Fibroblast of mammary gland (primary cell): ENCODE measurements at regions not wholly inside any gene's neighbourhood (a gene's known extent, or its start where the extent isn't known, plus 50 kb on each side); places are given as distances from the start of the nearest gene placed in this dataset.
"Not testable (repeated sequence)": the region's sequence is repeated elsewhere in the genome, so short reads cannot be mapped to it uniquely, and the experiment has no call there.

Experiments
- DNase-seq: peaks from one replicate; pipeline ENCODE4 v3.0.0-alpha.2; 2010; ENCODE audit warnings: low read depth
- H3K4me3 ChIP-seq: 2 replicates; pipeline ENCODE4 v1.5.1; 2011; ENCODE audit warnings: low read depth, mild to moderate bottlenecking, low read length, moderate library complexity; ENCODE audit not compliant: control insufficient read depth
- TF ChIP-seq, protein P1 (sequence below): conservative IDR thresholded peaks from 2 replicates; pipeline ENCODE4 v1.5.1; 2011; ENCODE audit warnings: low read depth, low read length, inconsistent platforms; ENCODE audit not compliant: control insufficient read depth, insufficient read depth

DNA sequence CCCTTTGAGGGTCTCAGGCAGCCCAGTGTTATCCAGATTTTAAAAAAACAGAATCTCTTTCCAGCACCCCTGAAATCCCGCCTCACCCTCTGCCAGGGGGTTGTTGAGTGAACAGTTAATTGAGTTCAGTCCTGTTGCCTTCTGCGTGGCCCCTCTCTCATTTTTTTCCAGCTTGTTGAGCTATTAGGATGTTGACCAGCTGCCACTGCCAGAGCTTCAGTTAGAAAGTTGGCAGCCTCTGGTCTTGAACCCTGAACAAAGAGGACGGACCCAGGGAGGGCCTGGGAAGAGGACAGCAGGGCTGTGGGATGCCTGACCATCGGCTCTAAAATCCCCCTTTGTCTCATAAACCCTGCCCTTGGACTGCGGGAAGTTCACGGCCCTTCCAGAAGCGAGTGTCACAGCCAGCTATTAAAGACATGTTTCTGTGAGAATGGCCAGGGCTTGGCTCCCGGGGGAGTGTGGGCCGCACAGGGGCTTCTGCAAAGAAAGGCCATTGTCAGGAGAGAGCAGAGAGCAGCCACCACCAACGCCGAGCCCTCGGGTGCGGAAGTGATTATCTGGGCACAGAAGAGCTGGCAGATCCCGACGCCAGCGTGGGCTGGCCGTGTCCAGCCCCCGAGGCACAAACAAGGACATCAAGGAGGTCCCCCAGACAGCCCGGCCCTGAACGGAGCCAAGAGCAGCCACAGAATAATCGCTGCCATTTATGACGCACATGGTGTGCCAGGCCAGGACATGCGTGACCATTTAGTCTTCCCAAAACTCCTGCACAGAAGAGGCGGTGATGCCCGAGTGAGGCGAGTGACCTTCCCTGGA is 189.0 kb downstream of the ANKRD60 start:
- H3K4me3 ChIP-seq = no peak overlapping the region
- TF ChIP-seq, protein P1, sequence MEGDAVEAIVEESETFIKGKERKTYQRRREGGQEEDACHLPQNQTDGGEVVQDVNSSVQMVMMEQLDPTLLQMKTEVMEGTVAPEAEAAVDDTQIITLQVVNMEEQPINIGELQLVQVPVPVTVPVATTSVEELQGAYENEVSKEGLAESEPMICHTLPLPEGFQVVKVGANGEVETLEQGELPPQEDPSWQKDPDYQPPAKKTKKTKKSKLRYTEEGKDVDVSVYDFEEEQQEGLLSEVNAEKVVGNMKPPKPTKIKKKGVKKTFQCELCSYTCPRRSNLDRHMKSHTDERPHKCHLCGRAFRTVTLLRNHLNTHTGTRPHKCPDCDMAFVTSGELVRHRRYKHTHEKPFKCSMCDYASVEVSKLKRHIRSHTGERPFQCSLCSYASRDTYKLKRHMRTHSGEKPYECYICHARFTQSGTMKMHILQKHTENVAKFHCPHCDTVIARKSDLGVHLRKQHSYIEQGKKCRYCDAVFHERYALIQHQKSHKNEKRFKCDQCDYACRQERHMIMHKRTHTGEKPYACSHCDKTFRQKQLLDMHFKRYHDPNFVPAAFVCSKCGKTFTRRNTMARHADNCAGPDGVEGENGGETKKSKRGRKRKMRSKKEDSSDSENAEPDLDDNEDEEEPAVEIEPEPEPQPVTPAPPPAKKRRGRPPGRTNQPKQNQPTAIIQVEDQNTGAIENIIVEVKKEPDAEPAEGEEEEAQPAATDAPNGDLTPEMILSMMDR = no peak
- DNase-seq = no peak

DNA sequence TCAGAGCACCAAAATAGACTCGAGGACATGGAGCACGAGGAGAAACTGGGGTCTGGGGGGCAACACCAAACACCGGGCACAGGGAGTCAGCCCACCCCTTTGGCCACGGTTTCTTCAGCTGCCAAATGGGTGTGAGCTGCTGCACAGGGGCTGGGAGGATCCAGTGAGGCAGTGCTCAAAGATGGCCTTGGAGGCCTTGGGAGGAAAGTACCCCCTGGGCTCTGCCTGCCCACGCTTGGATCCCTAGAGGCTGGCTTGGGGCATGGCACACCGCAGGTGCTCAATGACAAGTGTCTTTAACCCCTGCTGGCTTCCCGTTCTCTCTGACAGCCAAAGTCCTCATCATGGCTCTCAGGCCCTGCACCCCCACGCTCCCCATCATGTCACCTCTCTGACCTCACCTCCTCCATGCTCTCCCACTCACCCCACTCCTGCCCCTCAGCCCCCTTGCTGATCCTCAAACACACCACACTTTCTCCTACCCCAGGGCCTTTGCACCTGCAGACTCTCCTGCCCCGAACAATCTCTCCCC is 190.3 kb downstream of the ANKRD60 start:
- DNase-seq = no peak
- H3K4me3 ChIP-seq = no peak overlapping the region
- TF ChIP-seq, protein P1 = no peak

DNA sequence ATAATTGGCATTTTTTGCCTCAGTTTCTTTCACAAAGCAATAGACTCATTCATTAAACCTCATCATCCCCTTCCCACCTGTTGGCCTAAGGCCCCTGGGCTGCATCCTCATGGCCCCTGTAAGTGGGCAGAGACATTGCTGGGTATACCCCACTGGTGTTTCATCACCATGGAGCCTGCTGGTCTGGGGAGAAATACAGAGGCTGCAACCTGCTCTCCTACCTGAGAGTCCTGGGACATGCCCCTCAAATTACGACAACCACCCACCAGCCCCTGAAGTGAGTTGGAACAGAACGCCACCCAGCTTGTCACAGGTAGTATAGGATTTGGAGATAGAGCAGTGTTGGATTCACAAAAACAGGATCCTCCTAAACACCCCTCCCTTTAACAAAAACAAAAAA is 190.8 kb downstream of the ANKRD60 start:
- TF ChIP-seq, protein P1 = no peak

DNA sequence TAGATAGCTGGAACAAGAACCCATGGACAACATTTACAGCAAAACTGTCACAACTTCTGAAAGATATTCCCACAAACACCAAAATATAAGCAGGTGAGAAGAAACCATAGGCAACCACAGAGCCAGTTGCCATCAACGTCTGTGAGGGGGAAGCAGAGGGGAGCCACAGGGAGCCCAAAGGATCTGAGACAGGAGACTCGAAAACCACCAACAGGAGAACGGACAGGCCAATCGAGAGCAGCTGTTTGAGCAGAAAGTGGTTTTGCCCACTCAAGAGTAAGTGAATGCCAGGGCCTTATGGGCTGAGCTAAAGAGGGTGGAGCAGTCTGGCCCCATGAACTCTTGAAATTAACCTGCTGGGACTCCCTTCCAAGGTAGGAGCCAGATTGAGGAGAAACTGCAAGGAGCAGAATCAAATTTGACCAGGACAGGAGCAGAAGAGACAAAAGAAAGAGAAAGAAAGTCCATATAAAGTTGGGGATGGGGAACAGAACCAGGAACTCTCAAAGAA is 195.4 kb downstream of the ANKRD60 start:
- DNase-seq = no peak

More for the DNA sequence above, 190.8 kb downstream of the ANKRD60 start:
- DNase-seq = no peak
- H3K4me3 ChIP-seq = no peak overlapping the region

DNA sequence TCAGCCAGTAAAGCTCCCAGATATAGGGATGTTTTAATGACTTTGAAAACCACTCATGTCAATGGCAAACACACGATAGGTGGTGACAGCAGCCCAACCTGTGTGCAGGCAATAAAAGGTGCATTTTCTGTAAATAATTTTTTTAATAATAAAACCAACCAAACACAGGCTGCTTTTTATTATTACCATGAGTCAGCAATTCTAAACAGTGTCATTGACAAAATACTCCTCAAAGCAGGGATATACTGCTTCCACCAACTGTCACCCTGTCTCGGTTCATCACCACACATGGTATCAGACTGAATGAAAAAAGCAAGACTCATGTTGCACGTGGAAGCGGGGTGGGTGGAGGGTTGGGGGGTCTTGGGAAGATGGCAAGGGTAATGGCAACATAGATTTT is 195.9 kb downstream of the ANKRD60 start:
- no peak overlapping the region for H3K4me3 ChIP-seq
- TF ChIP-seq, protein P1 = no peak
- DNase-seq = no peak

More for the DNA sequence above, 195.4 kb downstream of the ANKRD60 start:
- no peak overlapping the region for H3K4me3 ChIP-seq
- TF ChIP-seq, protein P1 = no peak

DNA sequence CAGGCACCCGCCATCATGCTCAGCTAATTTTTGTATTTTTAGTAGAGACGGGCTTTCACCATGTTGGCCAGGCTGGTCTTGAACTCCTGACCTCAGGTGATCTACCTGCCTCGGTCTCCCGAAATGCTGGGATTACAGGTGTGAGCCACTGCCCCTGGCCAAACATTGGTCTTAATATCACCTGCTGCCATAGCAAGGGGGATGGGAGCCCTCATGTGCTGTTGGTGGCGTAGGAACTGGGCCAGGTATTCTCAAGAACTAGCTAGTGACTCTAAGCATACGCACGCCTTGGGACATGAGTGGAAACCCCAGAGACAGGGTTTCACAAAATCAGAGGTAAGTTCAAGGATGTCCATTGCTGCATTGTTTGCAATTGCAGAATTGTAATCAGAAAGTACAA is 197.1 kb downstream of the ANKRD60 start:
- DNase-seq, H3K4me3 ChIP-seq: not testable (repeated sequence)

DNA sequence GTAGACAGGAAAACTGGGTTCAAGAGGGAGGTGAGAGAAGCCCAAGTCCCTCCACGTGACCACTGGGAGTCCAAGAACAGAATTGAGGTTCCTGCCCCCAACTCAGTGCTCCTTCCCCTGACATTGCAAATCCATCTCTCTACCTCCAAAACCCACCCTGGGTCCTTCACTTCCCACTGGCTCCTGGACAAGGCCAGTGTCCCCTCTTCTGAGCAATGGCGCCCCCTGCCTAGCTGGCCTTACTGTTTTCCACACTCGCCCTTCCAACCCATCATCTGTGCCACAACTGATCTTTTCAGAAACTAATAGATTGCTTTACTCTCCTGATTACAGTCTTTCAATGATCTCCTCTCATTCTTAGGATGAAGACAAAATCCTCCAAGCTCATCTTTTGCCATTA is 200.3 kb downstream of the ANKRD60 start:
- DNase-seq = no peak
- TF ChIP-seq, protein P1 = peak; percentile 10
- no peak overlapping the region for H3K4me3 ChIP-seq
